ENCODE measurements at regions not wholly inside any gene's neighbourhood (a gene's known extent, or its start where the extent isn't known, plus 50 kb on each side); places are given as distances from the start of the nearest gene placed in this dataset.

- TF ChIP-seq CTCF (IDR thresholded peaks at IDR 0.05): no peak
- TF ChIP-seq POLR2A (IDR thresholded peaks at IDR 0.05): no peak
Measured at GRCh38 chr17:79369532-79369931, 241.3 kb downstream of the RBFOX3 start.
